H1 (cell line): ENCODE measurements at regions not wholly inside any gene's neighbourhood (a gene's known extent, or its start where the extent isn't known, plus 50 kb on each side); places are given as distances from the start of the nearest gene placed in this dataset.

Source experiments
- E2F6 ChIP-seq: IDR thresholded peaks from 2 replicates; pipeline ENCODE4 v1.6.1; 2012; ENCODE audit warnings: inconsistent platforms
- MAX ChIP-seq: IDR thresholded peaks from 2 replicates; pipeline ENCODE4 v1.6.1; 2012; ENCODE audit warnings: inconsistent platforms
- NRF1 ChIP-seq: IDR thresholded peaks from 2 replicates; pipeline ENCODE4 v1.6.1; 2011; ENCODE audit warnings: mild to moderate bottlenecking, low read depth, low read length, improper control_type of control experiment

- TF ChIP-seq E2F6 (no peak), NRF1 (no peak), MAX (no peak)
Measured at GRCh38 chr4:125801924-125802323, 487.2 kb downstream of the FAT4 start (continued).
